ENCODE measurements at regions not wholly inside any gene's neighbourhood (a gene's known extent, or its start where the extent isn't known, plus 50 kb on each side); places are given as distances from the start of the nearest gene placed in this dataset.

- no peak for TF ChIP-seq POLR2A (IDR thresholded peaks at IDR 0.05; ENCODE audit: low read depth, low read length)
- TF ChIP-seq POLR2AphosphoS5 (IDR thresholded peaks at IDR 0.05; ENCODE audit: low read depth, low read length), result no peak
- no peak for TF ChIP-seq TAF1 (IDR thresholded peaks at IDR 0.05; ENCODE audit: low read depth, low read length)
Measured at GRCh38 chr12:17035372-17035771, 429.4 kb upstream of the LMO3 start.
